GM21526 (cell line): ENCODE measurements at regions not wholly inside any gene's neighbourhood (a gene's known extent, or its start where the extent isn't known, plus 50 kb on each side); places are given as distances from the start of the nearest gene placed in this dataset.
"Not testable (repeated sequence)": the region's sequence is repeated elsewhere in the genome, so short reads cannot be mapped to it uniquely, and the experiment has no call there.

Experiments
- ATAC-seq: cut with Tn5 transposase; IDR thresholded peaks from one replicate; pipeline ENCODE4 v1.9.1; 2021; ENCODE audit warnings: moderate library complexity; ENCODE audit not compliant: unreplicated experiment, low FRiP score

DNA sequence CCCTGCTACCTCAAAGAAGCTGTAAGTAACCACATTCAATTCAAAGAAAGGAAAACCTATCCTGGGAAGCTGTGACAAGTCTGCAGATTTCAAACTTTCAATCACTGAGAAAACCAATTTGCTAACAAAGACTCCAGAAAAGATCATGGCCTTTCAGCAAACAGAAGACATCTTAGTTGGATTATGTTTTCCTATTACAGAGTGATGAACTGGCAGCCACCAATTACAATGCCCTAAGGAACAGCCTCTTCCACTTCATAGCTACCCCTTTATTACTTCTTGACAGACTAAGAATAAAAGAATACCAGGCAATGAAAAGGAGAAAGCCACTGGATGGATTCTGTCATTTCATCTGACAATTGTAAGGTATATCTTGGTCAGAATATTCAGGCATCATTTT is 128.2 kb upstream of the RASEF start:
- no peak for ATAC-seq

DNA sequence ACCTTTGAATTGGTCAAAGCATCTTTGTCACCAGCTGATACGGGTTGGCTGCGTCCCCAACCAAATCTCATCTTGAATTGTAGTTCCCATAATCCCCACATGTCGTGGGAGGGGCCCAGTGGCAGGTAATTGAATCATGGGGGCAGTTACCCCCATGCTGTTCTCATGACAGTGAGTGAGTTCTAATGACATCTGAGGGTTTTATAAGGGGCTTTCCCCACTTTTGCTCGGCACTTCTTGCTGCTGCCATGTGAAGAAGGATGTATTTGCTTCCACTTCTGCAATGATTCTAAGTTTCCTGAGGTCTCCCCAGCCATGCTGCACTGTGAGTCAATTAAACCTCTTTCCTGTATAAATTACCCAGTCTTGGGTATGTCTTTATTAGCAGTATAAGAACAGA is 126.1 kb upstream of the RASEF start:
- ATAC-seq: not testable (repeated sequence)

DNA sequence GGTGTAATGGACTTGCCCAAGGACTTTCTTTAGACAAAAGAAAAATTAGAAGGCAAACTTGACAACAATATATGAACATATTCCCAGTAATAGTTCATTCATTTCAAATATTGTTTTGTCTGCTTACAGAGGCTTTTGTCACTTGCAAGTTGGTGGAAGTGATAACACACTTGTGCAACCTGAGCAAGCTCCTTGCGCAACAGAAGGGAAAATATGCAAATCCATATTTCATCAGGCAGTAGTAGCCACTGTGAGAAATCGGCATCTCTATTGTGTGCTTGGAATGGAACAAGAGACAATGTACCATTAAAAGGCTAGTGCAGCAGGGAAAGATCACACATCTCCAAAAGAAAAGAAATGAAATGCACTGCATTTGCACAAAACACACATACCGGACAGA is 125.3 kb upstream of the RASEF start:
- no peak for ATAC-seq

DNA sequence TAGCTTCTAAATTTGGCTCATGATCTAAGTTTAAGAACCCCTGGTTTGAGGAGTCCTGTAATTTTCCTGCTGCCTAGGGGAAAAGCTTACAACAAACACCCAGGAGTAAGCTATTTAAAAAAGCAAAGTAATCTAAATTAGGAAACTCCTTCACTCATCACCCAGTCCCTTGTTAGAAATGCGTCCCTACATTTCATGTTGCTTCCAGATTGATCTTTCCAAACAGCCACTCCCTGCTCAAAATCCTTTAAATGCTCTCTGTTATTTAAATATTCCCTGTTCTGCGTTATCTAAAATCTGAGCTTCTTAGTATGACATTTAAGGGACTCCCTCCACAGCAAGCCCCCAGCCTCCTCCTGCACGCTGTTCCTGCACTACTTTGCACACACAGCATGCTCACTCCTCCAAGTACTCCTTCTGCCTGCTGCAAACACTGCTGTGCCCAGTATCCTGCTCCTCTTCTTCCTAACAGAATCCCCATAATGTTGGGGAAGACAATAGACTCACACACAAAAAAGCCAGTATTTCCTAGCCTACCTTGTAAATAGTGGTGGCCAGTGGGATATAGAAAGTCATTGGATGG is 123.3 kb upstream of the RASEF start:
- no peak for ATAC-seq

DNA sequence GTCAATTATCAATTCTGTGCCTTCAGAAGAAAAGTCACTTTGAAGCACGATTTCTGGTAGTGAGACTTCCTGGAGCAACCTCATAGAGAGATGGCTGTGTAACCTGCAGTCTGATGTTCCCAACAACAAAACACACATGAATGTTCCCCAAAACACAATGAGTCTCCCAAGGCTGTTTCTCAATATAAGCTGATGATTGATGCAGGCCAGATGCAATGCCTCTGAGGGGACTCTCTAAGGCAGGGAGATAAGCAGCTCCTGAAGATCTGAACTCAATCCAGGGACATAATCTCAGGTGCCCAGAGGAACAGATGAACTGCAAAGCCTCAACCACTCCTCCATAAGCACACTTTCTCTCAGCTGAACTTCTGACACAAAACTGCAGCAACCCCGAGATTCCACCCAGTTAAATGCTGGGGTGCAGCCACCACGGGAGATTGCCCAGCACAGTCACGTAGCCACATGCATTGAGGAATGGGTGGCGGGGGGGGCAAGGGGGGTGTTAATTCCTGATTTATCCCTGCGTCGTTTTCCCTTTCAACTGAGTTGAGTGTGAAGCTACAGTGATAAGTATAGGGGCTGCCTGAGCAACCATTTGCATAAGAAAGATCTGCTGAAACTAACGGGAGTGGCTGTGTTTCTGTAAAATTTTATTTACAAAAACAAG is 122.7 kb upstream of the RASEF start:
- ATAC-seq: no peak

DNA sequence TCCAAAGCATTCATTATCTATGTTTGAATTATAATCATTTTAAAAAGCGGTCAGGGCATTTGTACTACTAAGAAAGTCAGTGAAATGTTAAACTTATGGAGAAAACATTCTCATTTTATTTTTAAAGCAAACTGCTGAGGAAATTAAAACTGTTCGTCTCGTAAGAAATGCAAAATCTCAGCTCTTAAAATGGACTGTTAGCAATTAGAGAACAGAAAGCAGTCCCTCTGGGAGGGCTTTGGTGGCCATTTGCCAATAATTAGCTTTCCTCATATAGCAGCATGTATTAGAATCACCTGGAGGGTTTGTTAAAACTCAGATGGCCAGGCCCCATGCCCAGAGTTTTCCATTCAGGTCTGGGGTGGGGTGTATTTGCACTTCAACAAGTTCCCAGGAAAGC is 120.7 kb upstream of the RASEF start:
- no peak for ATAC-seq

DNA sequence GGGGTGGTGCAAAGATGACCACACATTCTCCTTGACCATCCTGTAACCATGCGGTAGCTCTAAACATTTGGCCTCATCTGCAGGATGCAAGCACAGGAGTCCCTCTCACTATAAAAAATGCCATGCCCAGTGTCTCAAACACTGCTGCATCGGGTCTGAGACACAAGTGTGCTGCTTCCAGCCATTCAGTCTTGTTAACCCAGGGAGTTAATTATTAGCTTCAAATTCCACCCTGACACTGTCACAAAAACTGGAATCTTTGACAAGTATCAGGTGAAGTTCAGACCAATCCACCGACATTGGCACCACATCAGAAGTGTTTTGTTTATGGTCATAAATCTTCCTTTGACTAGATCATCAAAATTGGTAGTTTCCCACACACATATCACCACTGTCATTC is 119.1 kb upstream of the RASEF start:
- no peak for ATAC-seq

DNA sequence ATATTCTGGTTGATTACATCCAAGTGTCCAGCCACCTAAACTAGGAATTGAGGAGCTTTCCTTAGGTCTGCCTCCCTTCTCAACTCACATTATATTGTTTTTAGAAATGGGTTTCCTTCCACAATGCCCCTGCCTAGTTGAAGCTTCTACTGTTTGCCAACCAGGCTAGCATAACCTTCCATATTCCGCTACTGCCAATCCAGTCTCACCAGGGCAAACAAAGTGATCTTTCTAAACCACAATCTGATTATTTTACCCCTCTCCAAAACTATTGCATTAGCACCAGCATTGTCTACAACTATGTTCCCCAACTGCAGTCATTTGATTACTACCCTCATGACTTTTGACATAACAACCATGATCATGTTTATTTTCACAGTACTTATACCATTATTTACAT is 115.8 kb upstream of the RASEF start:
- no peak for ATAC-seq

DNA sequence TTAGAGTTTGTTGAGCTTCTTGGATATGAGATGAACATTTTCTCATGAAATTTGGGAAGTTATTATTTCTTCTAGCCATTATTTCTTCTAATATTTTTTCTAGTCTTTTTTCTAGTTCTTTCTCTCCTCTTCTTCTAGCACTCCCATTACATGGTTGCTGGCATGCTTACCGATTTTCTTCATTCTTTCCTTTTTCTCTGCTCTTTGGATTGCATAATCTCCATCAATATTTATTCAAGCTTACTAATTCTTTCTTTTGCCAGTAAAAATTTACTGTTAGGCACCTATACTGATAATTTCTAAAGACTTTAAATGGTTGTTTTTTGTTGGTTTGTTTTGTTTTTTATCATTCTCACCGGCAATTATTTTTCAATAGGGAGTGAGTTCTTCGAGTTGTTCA is 114.8 kb upstream of the RASEF start:
- no peak for ATAC-seq

DNA sequence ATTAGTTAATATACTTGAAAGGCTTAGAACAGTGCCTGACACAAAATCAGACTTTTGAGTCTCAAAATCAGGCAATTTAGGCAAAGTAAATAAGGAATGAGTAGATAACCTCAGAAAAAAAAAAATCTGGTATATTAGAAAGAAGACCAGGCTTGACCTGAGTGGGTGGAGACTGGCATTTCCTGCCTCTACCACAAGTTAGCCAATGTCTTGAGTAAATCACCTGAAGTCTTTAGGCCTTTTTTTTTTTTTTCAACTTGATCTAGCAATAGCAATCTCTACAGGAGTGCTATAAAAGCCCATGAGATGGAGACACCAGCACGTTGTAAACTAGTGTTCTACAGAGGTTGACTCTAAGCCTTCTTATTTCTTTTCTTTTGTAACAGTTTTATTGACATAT is 104.2 kb upstream of the RASEF start:
- ATAC-seq: no peak

DNA sequence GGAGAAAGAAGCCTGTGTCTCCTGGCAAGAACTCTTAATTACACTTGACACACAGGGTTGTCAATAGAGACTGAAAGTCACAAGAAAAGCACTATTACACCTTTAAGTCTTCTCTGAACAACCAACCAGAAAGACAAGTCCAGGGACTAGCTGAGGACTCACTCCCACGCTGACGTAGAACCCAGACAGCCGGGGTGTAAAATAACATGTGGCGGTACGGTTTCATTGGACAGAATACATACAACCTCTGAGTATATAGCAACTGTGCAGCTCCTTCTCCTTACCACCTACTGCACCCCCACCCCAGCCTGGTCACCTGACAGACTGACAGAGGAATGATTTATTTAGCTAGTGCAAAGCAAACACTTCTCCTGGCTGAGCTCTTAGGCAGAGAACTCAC is 103.4 kb upstream of the RASEF start:
- ATAC-seq: no peak

DNA sequence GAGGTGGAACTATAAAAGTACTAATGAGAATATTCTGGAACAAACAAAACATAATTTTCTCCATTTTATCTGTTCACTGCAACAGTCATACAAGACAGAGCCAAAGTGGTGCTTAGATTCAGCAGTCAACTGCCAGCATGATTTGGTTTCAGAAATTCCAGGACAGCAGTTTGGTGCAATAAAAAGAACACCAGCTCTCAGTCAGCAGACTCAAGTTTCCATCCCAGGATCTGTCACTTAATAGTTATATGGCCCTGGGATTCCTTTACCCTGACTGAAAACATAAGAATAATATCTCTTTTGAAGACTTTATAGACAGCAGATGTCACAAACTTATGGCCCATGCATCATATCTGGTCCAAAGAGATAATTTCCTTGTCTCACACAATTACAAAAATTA is 92.8 kb upstream of the RASEF start:
- ATAC-seq: no peak

DNA sequence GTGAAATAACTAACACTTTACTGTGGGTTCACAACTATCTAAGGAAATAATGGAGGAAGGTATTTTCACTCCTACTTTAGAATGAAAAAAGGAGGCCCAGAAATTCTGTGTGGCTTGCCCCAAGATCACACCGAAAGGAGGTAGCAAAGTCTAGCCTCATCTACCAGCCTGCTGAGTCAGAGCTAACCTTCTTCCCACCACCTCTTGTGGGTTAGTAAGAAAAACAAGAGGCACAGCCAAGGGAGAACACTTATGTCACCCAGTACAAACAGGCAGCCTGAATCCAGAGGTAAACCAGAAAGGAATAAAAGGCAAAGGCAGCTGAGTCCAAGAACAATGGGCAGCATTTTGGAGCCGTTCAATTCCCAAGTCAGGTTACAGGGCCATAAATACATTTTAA is 91.9 kb upstream of the RASEF start:
- no peak for ATAC-seq

DNA sequence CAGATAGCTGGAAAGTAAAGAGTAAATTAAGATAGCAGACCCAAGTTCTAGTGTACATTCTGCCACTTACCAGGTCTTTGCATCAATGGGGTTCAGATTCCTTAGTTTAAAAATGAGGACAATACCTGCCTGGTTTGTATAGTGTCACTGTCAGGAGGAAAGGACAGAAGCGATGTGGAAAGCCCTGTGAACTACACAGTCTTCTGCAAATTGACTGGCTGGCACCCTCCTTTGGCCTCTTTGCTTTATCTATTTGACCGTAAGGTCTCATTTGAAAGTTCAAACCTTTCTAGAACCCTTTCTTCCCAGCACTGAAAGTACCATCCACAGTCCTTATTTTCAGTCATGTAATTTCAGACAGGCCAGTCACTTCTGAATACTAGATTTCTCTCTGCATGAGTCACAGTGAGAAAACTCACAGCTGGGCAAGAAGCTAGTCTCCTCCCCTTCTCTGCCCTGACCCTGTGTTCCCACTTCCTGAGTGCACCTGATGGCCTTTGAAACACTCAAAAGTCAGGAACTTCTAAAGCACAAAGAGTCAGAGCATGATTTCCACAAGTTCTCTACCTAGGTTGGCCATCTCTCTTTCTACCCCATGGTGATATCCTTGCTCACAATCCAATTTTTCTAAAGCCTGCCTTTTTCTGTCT is 91.3 kb upstream of the RASEF start:
- peak; percentile 96 for ATAC-seq

DNA sequence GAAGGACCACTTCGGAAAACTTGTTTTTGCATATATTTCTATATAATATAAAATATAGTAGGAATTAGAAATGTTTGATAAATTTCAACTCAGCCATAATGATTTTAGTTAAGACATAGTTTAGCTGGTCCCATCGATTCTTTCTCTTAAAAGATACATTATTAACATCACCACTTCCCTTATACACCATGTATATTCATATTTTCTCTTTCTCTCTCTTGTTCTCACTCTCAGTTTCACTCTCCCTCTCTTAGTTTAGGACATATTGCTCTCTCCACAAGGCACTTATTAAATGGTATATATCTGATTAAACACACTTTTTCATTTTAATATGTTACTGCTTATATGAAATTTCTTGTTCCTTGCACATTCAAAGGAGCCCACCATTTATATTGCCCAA is 90.1 kb upstream of the RASEF start:
- ATAC-seq: no peak

DNA sequence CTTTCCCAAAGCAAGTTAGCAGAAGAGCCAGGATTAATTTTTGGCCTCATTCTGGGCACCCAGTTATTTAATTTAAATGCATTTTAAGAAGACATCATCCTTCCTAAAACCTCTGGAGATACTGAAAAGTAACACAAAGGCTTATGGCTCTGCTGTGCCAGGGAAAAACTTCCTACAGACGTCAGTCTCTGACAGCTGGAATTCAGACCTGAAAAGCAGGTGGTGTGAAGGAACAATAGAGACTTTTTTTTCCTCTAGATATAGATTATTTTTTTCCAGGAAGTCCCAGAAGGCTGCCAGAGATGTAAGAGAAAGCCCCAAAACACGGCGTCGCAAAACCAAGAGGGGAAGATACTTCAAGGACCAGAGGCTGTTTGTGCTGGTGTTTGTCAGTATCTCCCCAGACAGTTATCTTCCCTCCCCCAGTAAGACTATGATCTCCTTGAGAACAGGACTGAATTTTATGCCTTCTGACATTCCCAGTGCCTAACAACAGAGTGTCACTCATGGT is 88.7 kb upstream of the RASEF start:
- no peak for ATAC-seq

DNA sequence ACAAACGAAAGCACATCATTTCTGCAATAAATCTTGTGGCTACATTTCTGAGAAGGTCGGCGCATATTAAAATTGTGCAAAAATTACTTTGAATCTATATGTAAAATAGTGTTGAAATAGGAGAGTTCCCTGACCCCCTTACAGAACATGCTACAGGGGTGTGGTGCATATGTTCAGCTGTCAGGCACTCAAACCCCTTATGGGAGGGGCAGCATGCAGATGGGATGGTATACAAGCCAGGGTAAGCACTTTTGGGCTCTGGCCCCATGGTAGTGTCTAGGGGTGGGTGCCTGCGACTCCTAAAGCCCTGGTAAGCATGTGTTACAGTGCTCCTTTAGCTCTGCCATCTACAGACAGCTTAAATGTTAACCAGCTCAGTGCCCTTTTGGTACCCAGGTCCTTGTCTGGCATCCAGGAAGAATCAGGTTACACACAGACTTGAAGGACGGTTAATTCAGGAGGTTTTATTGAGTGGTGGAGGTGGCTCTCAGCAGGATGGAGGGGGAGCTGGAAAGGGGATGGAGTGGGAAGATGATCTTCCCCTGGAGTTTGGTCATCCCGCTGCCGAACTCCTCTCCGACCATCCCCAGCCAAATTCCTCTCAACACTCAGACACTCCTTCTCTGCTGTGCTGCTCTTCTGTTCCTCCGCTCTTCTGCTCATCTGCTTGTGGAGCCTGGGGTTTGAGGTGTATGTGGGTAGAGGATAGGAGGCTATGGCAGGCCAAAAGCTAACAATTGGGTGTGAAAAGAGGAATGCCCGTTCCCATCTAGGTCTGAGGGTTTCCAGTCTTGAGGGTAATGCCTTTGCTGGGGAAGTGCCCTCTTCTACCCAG is 84.6 kb upstream of the RASEF start:
- no peak for ATAC-seq

DNA sequence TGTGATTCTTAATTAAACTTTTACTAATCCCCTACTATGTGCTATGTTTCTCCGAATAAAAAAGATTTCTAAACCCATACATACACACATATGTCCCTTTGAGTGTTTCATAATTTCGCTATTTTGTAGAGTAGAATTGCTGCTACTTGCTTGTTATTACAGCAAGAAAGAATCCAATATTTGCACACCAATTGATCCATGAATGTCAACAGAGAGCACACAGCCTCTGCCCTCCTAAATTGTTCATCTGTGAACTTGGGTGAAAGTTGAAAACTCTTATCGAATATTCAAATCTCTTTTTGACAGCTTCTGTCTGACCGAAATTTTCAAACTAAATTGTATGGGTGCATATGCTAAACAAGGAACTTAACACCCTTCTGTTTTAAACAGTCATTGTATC is 83.4 kb upstream of the RASEF start:
- ATAC-seq: no peak

DNA sequence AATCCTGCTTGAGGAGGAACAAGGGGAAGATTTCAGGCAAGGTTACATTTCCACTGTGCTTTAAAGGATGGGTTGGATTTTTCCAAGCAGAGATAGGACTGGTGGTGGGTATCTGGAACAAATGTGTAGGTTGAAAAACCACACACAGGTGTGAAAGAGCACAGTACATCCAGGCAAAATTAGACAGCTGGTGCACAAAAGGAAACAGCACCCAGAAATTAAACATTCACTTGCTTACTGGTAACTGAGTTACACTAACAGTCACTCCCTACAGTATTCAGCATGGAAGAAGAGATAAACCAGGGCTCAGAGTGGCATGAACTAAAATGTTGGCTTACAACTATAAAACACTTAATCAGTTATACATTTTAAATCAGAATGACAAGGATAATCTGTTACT is 81.5 kb upstream of the RASEF start:
- no peak for ATAC-seq

DNA sequence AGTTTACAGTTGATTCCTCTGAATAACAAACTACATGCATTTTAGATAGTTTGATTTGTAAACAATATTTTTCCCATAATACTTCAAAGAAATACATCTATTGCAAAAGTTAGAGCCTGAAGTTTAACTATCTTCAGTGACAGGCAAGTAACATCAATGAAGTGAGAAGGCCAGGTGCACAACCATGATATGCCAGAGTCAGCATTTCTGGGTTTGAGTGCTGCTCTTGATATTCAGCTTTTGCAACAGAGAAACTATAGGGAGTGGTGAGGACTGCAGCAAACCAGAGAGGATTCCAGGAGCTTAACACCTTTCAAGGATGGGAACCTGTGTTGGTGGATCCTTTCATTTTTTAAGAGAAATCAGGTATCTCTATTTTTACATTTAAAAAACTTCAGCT is 79.4 kb upstream of the RASEF start:
- ATAC-seq: no peak

DNA sequence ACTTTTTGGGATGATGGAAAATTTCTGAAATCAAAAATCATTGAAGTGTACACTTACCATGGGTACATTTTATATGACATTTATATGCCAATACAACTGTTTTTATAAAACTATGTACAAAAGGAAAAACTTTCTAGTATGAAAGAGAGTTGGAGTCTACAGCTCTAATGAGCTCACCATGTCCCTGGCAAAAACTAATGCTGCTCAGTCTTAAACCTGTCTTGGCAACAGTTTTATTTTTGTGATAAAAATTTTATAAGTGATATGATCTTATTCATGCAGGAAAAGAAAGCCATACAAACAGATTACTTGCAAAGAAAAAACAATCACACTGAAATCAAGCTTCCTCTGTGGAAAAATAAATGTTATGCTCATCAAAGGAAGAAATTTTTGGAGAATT is 78.9 kb upstream of the RASEF start:
- ATAC-seq: no peak
